Neuron (in vitro differentiated cells): ENCODE measurements at regions not wholly inside any gene's neighbourhood (a gene's known extent, or its start where the extent isn't known, plus 50 kb on each side); places are given as distances from the start of the nearest gene placed in this dataset.

ENCODE experiments used
- H2AFZ ChIP-seq: one replicate; pipeline ENCODE4 v1.6.1; 2013; ENCODE audit warnings: low read depth, mild to moderate bottlenecking, inconsistent platforms, low read length, moderate library complexity
- H3K27me3 ChIP-seq: one replicate; pipeline ENCODE4 v1.6.1; 2013; ENCODE audit warnings: low read length; ENCODE audit not compliant: insufficient read depth
- H3K36me3 ChIP-seq: one replicate; pipeline ENCODE4 v1.6.1; 2013; ENCODE audit warnings: low read length; ENCODE audit not compliant: insufficient read depth
- H3K4me1 ChIP-seq: one replicate; pipeline ENCODE4 v1.6.1; 2013; ENCODE audit warnings: low read length; ENCODE audit not compliant: insufficient read depth
- H3K4me3 ChIP-seq: 2 replicates; pipeline ENCODE4 v1.5.1; 2013; ENCODE audit warnings: mild to moderate bottlenecking, low read length, moderate library complexity
- H3K9me3 ChIP-seq: one replicate; pipeline ENCODE4 v1.6.1; 2013; ENCODE audit warnings: low read length

GRCh38 chr3:104275199-104275598 lies 1091.5 kb upstream of the ALCAM start:
- Histone ChIP-seq H3K9me3 (peaks cover 2% of the 10 kb centered on the region), H3K4me1 (peaks cover 2% of the 10 kb centered on the region), H3K27me3 (no peaks in the 10 kb centered on the region), H3K4me3 (no peak overlapping the region), H3K36me3 (no peaks in the 10 kb centered on the region), H2AFZ (no peak overlapping the region)

GRCh38 chr3:104279617-104280016 lies 1087.1 kb upstream of the ALCAM start:
- H3K4me3 ChIP-seq, result no peak overlapping the region
- no peaks in the 10 kb centered on the region for H3K27me3 ChIP-seq
- H3K9me3 ChIP-seq, result peaks cover 2% of the 10 kb centered on the region
- no peaks in the 10 kb centered on the region for H3K4me1 ChIP-seq
- no peaks in the 10 kb centered on the region for H3K36me3 ChIP-seq
- H2AFZ ChIP-seq, result no peak overlapping the region

- Histone ChIP-seq H3K27me3 (no peaks in the 10 kb centered on the region), H3K4me3 (no peak overlapping the region), H3K4me1 (no peaks in the 10 kb centered on the region), H3K9me3 (peaks cover 2% of the 10 kb centered on the region), H3K36me3 (no peaks in the 10 kb centered on the region), H2AFZ (no peak overlapping the region)
These were observed 1085.0 kb upstream of the ALCAM start for GRCh38 chr3:104281713-104282112.

GRCh38 chr3:104286645-104287044 lies 1080.1 kb upstream of the ALCAM start:
- Histone ChIP-seq H3K4me3 (no peak overlapping the region), H3K9me3 (no peaks in the 10 kb centered on the region)

DNA sequence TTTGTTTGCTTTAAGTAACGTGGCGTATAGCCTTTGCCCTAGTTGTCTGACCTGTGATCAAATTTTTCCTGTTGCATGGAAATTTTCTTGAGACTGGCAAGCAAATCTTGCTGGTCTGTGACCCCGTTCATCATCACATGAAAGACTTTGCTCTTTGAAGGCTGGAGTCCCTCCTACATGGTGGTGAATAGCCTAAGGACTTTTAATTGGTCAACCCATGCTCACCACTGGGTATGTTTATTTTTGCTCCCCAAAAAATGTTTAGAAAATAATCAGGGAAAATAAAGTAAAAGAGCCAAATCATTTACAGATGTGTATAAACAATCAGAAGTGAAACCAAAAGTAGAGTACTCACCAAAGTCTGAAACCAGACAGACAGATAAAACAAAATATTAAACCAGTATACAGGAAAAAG lies 1075.3 kb upstream of the ALCAM start:
- no peak overlapping the region for H3K4me3 ChIP-seq
- no peaks in the 10 kb centered on the region for H3K9me3 ChIP-seq
- no peaks in the 10 kb centered on the region for H3K27me3 ChIP-seq
- peak overlapping the region; percentile 32 for H2AFZ ChIP-seq
- H3K4me1 ChIP-seq, result peaks cover 9% of the 10 kb centered on the region
- H3K36me3 ChIP-seq, result no peaks in the 10 kb centered on the region

More at GRCh38 chr3:104286645-104287044, 1080.1 kb upstream of the ALCAM start:
- H3K27me3 ChIP-seq, result no peaks in the 10 kb centered on the region
- no peaks in the 10 kb centered on the region for H3K36me3 ChIP-seq
- H2AFZ ChIP-seq, result no peak overlapping the region
- peaks cover 6% of the 10 kb centered on the region for H3K4me1 ChIP-seq

GRCh38 chr3:104291878-104292277 lies 1074.8 kb upstream of the ALCAM start:
- no peaks in the 10 kb centered on the region for H3K9me3 ChIP-seq
- H3K4me3 ChIP-seq, result no peak overlapping the region
- H2AFZ ChIP-seq, result peak overlapping the region; percentile 32
- H3K27me3 ChIP-seq, result no peaks in the 10 kb centered on the region
- peaks cover 9% of the 10 kb centered on the region for H3K4me1 ChIP-seq
- H3K36me3 ChIP-seq, result no peaks in the 10 kb centered on the region

- H2AFZ ChIP-seq, result no peak overlapping the region
- no peak overlapping the region for H3K4me3 ChIP-seq
- H3K4me1 ChIP-seq, result no peaks in the 10 kb centered on the region
- no peaks in the 10 kb centered on the region for H3K9me3 ChIP-seq
- no peaks in the 10 kb centered on the region for H3K27me3 ChIP-seq
- H3K36me3 ChIP-seq, result no peaks in the 10 kb centered on the region
These were observed 1069.1 kb upstream of the ALCAM start for GRCh38 chr3:104297617-104298016.

GRCh38 chr3:104298662-104299061 lies 1068.0 kb upstream of the ALCAM start:
- no peak overlapping the region for H2AFZ ChIP-seq
- H3K36me3 ChIP-seq, result no peaks in the 10 kb centered on the region
- no peak overlapping the region for H3K4me3 ChIP-seq
- H3K9me3 ChIP-seq, result no peaks in the 10 kb centered on the region
- H3K4me1 ChIP-seq, result no peaks in the 10 kb centered on the region
- no peaks in the 10 kb centered on the region for H3K27me3 ChIP-seq

- Histone ChIP-seq H3K9me3 (no peaks in the 10 kb centered on the region), H2AFZ (no peak overlapping the region), H3K4me3 (no peak overlapping the region), H3K4me1 (no peaks in the 10 kb centered on the region), H3K27me3 (no peaks in the 10 kb centered on the region), H3K36me3 (no peaks in the 10 kb centered on the region)
These were observed 1050.6 kb upstream of the ALCAM start for GRCh38 chr3:104316118-104316517.

- H3K9me3 ChIP-seq, result no peaks in the 10 kb centered on the region
- H2AFZ ChIP-seq, result peak overlapping the region; percentile 5
- no peaks in the 10 kb centered on the region for H3K4me1 ChIP-seq
- no peaks in the 10 kb centered on the region for H3K27me3 ChIP-seq
- no peaks in the 10 kb centered on the region for H3K36me3 ChIP-seq
- H3K4me3 ChIP-seq, result no peak overlapping the region
These were observed 1043.5 kb upstream of the ALCAM start for GRCh38 chr3:104323226-104323625.

GRCh38 chr3:104347291-104347690 lies 1019.4 kb upstream of the ALCAM start:
- no peak overlapping the region for H2AFZ ChIP-seq
- H3K27me3 ChIP-seq, result no peaks in the 10 kb centered on the region
- H3K4me3 ChIP-seq, result no peak overlapping the region
- H3K4me1 ChIP-seq, result no peaks in the 10 kb centered on the region
- no peaks in the 10 kb centered on the region for H3K36me3 ChIP-seq
- no peaks in the 10 kb centered on the region for H3K9me3 ChIP-seq

- H3K4me1 ChIP-seq, result no peaks in the 10 kb centered on the region
These were observed 1016.9 kb upstream of the ALCAM start for GRCh38 chr3:104349836-104350235.

GRCh38 chr3:104353951-104354350 lies 1012.8 kb upstream of the ALCAM start:
- Histone ChIP-seq H3K27me3 (no peaks in the 10 kb centered on the region), H3K4me1 (no peaks in the 10 kb centered on the region), H3K9me3 (no peaks in the 10 kb centered on the region), H3K36me3 (no peaks in the 10 kb centered on the region), H3K4me3 (no peak overlapping the region), H2AFZ (no peak overlapping the region)

More at GRCh38 chr3:104349836-104350235, 1016.9 kb upstream of the ALCAM start:
- Histone ChIP-seq H3K9me3 (no peaks in the 10 kb centered on the region), H3K36me3 (no peaks in the 10 kb centered on the region), H3K4me3 (no peak overlapping the region), H3K27me3 (no peaks in the 10 kb centered on the region), H2AFZ (no peak overlapping the region)

GRCh38 chr3:104359546-104359945 lies 1007.2 kb upstream of the ALCAM start:
- Histone ChIP-seq H3K4me1 (no peaks in the 10 kb centered on the region), H3K27me3 (no peaks in the 10 kb centered on the region), H3K36me3 (no peaks in the 10 kb centered on the region), H3K9me3 (no peaks in the 10 kb centered on the region), H2AFZ (no peak overlapping the region), H3K4me3 (no peak overlapping the region)
